Activated naive CD8-positive, alpha-beta T cell treated with anti-CD3 and anti-CD28 coated beads, Interleukin-2, amount 50 U/mL, for 16 hours (primary cell): ENCODE measurements at regions not wholly inside any gene's neighbourhood (a gene's known extent, or its start where the extent isn't known, plus 50 kb on each side); places are given as distances from the start of the nearest gene placed in this dataset.
"Not testable (repeated sequence)": the region's sequence is repeated elsewhere in the genome, so short reads cannot be mapped to it uniquely, and the experiment has no call there.

Experiments
- DNase-seq: peaks from one replicate; pipeline ENCODE4 v3.0.0-alpha.2; 2020; ENCODE audit warnings: low read depth, low spot score

- no peak for DNase-seq
Observed at GRCh38 chr14:53304726-53305381, 151.7 kb upstream of the DDHD1 start.

GRCh38 chr14:53295985-53296582 is 143.0 kb upstream of the DDHD1 start:
- no peak for DNase-seq

- DNase-seq: no peak
Observed at GRCh38 chr14:53295372-53295771, 142.2 kb upstream of the DDHD1 start.

- DNase-seq: no peak
Observed at GRCh38 chr14:53286301-53286700, 133.2 kb upstream of the DDHD1 start.

- DNase-seq: no peak
Observed at GRCh38 chr14:53285821-53286220, 132.7 kb upstream of the DDHD1 start.

GRCh38 chr14:53285064-53285463 is 131.9 kb upstream of the DDHD1 start:
- DNase-seq: no peak

DNA sequence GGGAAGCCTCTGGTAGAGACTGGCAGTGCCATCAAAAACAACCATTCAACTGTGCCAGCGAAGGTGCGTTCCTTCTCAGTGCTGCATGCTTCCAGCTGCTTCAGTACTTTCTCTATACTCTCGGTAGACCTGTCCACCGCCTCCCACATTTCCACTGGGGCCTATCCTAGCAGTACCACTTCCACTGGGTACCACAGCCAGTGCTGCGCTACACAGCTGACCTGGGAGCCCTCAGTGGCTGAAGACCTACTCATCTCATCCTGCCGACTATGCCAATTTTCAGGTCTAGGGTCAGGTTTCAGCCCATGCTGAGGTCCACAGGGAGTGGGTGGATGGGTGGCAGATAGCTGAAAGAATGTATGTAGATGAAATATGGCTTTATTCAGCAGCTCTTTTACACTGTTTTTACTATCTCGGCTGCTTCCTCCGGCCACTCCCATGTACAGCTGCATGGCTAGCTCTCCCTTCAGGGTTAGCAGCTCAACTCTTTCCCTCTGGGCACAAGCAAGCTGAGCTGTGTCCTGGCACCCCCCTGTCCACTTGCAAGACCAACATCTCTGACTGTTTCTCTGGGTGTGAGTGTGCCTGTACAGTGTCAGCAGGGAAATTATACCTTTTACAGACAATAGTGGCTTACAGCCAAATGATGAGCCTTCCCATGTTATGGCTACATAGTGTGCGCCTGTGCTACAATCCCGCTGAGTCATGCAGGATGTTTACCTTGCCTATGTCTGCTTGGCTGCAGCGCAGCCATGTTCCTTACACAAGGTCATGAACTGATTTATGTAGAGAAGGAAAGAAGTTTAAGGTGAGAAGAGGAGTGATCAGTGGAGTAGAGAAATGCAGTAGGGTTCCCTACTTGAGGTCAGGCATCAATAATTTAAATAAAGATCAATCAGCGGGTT is 125.7 kb upstream of the DDHD1 start:
- no peak for DNase-seq

DNA sequence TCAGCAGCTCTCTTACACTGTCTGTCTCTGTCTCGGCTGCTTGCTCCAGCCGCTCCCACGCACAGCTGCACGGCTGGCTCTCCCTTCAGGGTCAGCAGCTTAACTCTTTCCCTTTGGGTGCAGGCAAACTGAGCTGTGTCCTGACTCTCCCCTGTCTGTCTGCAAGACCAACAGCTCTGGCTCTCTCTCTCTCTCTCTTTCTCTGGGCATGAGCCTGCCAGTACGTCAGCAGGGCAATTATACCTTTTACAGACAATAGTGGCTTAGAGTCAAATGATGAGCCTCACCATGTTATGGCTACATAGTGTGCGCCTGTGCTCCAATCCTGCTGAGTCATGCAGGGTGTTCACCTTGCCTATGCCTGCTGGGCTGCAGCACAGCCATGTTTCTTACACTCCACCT is 120.5 kb upstream of the DDHD1 start:
- DNase-seq: no peak

- DNase-seq: no peak
Observed at GRCh38 chr14:53265025-53265424, 111.9 kb upstream of the DDHD1 start.

- DNase-seq: no peak
Observed at GRCh38 chr14:53260928-53261327, 107.8 kb upstream of the DDHD1 start.

- no peak for DNase-seq
Observed at GRCh38 chr14:53260286-53260685, 107.2 kb upstream of the DDHD1 start.

- DNase-seq: no peak
Observed at GRCh38 chr14:53252141-53252540, 99.0 kb upstream of the DDHD1 start.

- no peak for DNase-seq
Observed at GRCh38 chr14:53249059-53249458, 95.9 kb upstream of the DDHD1 start.

- DNase-seq: no peak
Observed at GRCh38 chr14:53247596-53248370, 94.7 kb upstream of the DDHD1 start.

GRCh38 chr14:53242898-53243297 is 89.8 kb upstream of the DDHD1 start:
- DNase-seq: not testable (repeated sequence)

DNA sequence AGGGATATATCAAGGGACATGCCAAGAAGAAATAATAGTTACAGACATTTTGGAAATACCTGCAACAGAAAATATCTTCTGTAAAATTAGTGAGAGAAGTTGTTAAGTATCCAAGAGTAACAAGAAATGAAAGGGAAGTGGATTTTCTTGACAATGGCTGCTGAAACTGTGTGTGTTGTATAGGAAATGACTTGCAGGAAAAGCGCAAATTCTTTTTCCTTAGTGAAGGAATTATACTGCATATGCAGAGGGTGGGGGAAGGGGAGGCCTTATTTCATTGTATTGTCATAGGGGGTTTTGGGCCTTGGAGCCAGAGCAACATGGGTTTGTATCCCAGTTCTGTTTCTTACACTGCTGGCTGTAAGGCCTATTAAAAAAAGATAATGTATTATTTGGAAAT is 84.4 kb upstream of the DDHD1 start:
- no peak for DNase-seq

- no peak for DNase-seq
Observed at GRCh38 chr14:53236708-53237107, 83.6 kb upstream of the DDHD1 start.

- DNase-seq: no peak
Observed at GRCh38 chr14:53231171-53231570, 78.0 kb upstream of the DDHD1 start.

DNA sequence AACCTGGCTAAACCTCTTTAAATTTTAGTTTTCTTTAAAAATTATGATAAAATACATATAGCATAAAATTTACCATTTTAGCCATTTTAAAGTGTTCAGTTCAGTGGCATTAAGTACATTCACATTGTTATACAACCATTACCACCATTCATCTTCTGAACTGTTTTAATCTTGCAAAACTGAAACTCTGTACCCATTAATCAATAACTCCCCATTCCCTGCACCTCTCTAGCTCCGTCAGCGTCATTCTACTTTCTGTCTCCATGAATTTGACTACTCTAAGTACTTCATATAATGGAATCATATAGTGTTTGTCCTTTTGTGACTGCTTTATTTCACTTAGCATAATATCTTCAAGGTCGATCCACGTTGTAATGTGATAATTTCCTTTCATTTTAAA is 75.8 kb upstream of the DDHD1 start:
- no peak for DNase-seq

GRCh38 chr14:53227154-53227718 is 74.1 kb upstream of the DDHD1 start:
- no peak for DNase-seq

GRCh38 chr14:53226553-53226952 is 73.4 kb upstream of the DDHD1 start:
- no peak for DNase-seq

DNA sequence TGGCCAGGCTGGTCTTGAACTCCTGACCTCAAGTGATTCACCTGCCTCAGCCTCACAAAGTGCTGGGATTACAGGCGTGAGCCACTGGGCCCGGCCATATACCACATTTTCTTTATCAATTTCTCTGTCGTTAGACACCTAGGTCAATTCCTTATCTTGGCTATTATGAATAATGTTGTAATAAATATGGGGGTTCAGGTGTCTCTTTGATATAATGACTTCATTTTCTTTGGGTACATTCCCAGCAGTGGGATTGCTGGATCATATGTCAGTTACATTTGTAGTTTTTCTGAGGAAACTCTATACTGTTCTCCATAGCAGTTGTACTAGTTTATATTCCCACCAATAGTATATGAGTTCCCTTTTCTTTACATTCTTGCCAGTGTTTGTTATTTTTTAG is 67.8 kb upstream of the DDHD1 start:
- no peak for DNase-seq
